NB4 (cell line): ENCODE measurements at regions not wholly inside any gene's neighbourhood (a gene's known extent, or its start where the extent isn't known, plus 50 kb on each side); places are given as distances from the start of the nearest gene placed in this dataset.

Source experiments
- DNase-seq: peaks from one replicate; pipeline ENCODE4 v3.0.0; 2010; ENCODE audit warnings: low read depth
- H3K4me3 ChIP-seq: one replicate; pipeline ENCODE4 v1.5.1; 2011; ENCODE audit warnings: mild to moderate bottlenecking, low read depth, low read length, moderate library complexity
- CTCF ChIP-seq: IDR thresholded peaks from one replicate; pipeline ENCODE4 v1.5.1; 2012; ENCODE audit warnings: low read depth, low read length
- MAX ChIP-seq: IDR thresholded peaks from 2 replicates; pipeline ENCODE4 v1.6.1; 2011; ENCODE audit warnings: low read depth, low read length
- MYC ChIP-seq: IDR thresholded peaks from 2 replicates; pipeline ENCODE4 v1.6.1; 2011; ENCODE audit warnings: low read depth, low read length
- POLR2A ChIP-seq: IDR thresholded peaks from 2 replicates; pipeline ENCODE4 v1.6.1; 2011; ENCODE audit warnings: mild to moderate bottlenecking; ENCODE audit not compliant: insufficient read length; ENCODE audit errors: extremely low read depth

GRCh38 chr10:78331391-78331922, 297.8 kb downstream of the RPS24 start:
- no peak for TF ChIP-seq POLR2A
- no peak for TF ChIP-seq MYC
- TF ChIP-seq CTCF, result no peak
- TF ChIP-seq MAX, result no peak
- H3K4me3 ChIP-seq, result no peak overlapping the region
- DNase-seq, result no peak

- no peak for TF ChIP-seq MYC
- no peak for TF ChIP-seq MAX
- no peak for TF ChIP-seq POLR2A
- no peak for TF ChIP-seq CTCF
- H3K4me3 ChIP-seq, result no peak overlapping the region
- no peak for DNase-seq
These were observed 298.3 kb downstream of the RPS24 start for GRCh38 chr10:78332012-78332411.

GRCh38 chr10:78332657-78333056, 299.0 kb downstream of the RPS24 start:
- H3K4me3 ChIP-seq, result no peak overlapping the region
- no peak for DNase-seq
- TF ChIP-seq CTCF, result no peak
- TF ChIP-seq POLR2A, result no peak
- TF ChIP-seq MAX, result no peak
- no peak for TF ChIP-seq MYC

- DNase-seq, result no peak
- H3K4me3 ChIP-seq, result no peak overlapping the region
- TF ChIP-seq MYC, result no peak
- TF ChIP-seq MAX, result no peak
- no peak for TF ChIP-seq CTCF
These were observed 299.9 kb downstream of the RPS24 start for GRCh38 chr10:78333362-78334143.

GRCh38 chr10:78335371-78335690, 301.7 kb downstream of the RPS24 start:
- H3K4me3 ChIP-seq, result no peak overlapping the region
- no peak for TF ChIP-seq MAX
- no peak for TF ChIP-seq POLR2A
- TF ChIP-seq CTCF, result no peak
- TF ChIP-seq MYC, result no peak
- DNase-seq, result no peak
